CD4-positive, alpha-beta memory T cell (primary cell): ENCODE measurements at regions not wholly inside any gene's neighbourhood (a gene's known extent, or its start where the extent isn't known, plus 50 kb on each side); places are given as distances from the start of the nearest gene placed in this dataset.

ENCODE experiments used
- CTCF ChIA-PET: fragments of 350-600 bp; sonication (Branson Sonifier 250); formaldehyde crosslinking; loops from one replicate; lab custom pipeline; 2021; ENCODE audit warnings: inconsistent platforms; ENCODE audit not compliant: partially characterized antibody; lab: Charles Lee
- POLR2A ChIA-PET: fragments of 350-600 bp; sonication (Branson Sonifier 250); formaldehyde crosslinking; loops from one replicate; lab custom pipeline; 2021; ENCODE audit not compliant: partially characterized antibody; lab: Charles Lee
- DNase-seq, 5 donors: peaks; one replicate each; pipeline versions ENCODE4 v3.0.0 to v3.0.0-alpha.2; 2020 to 2022; ENCODE audit warnings: mixed read lengths in 1 of 5
- H3K27ac ChIP-seq: one replicate; pipeline ENCODE4 v1.7.0; 2013; ENCODE audit warnings: low read depth, low read length
- H3K27me3 ChIP-seq: 2 replicates; pipeline ENCODE4 v1.7.0; 2013; ENCODE audit warnings: mild to moderate bottlenecking, low read length, moderate library complexity; ENCODE audit not compliant: insufficient read depth
- H3K36me3 ChIP-seq: 2 replicates; pipeline ENCODE4 v1.7.0; 2013; ENCODE audit warnings: mild to moderate bottlenecking, low read length, moderate library complexity; ENCODE audit not compliant: insufficient read depth
- H3K4me1 ChIP-seq: 2 replicates; pipeline ENCODE4 v1.7.0; 2013; ENCODE audit warnings: mild to moderate bottlenecking, low read length, moderate library complexity; ENCODE audit not compliant: insufficient read depth
- H3K4me3 ChIP-seq, 2 donors: one replicate each; pipeline ENCODE4 v1.7.0; 2013; ENCODE audit warnings: low read length in 2 of 2, mild to moderate bottlenecking in 1 of 2
- H3K9me3 ChIP-seq, 2 donors: one replicate each; pipeline ENCODE4 v1.7.0; 2013; ENCODE audit warnings: low read length in 2 of 2, control low read depth in 1 of 2; ENCODE audit not compliant: control insufficient read depth in 1 of 2
- H3K27ac Mint-ChIP-seq, 7 donors: one replicate each; pipeline ENCODE4 v1.8.0; 2020 to 2021; ENCODE audit warnings: mixed read lengths in 7 of 7, mild to moderate bottlenecking in 6 of 7, inconsistent platforms in 3 of 7, moderate library complexity in 3 of 7
- H3K27me3 Mint-ChIP-seq, 2 donors: one replicate each; pipeline ENCODE4 v1.8.0; 2020 to 2021; ENCODE audit warnings: mixed read lengths in 2 of 2
- H3K36me3 Mint-ChIP-seq, 2 donors: one replicate each; pipeline ENCODE4 v1.8.0; 2020 to 2021; ENCODE audit warnings: mixed read lengths in 2 of 2, inconsistent platforms in 1 of 2, mild to moderate bottlenecking in 1 of 2
- H3K4me1 Mint-ChIP-seq, 4 donors: one replicate each; pipeline ENCODE4 v1.8.0; 2020 to 2021; ENCODE audit warnings: mixed read lengths in 4 of 4, mild to moderate bottlenecking in 1 of 4
- H3K4me3 Mint-ChIP-seq, 8 donors: one replicate each; pipeline ENCODE4 v1.8.0; 2020 to 2021; ENCODE audit warnings: mixed read lengths in 8 of 8, mild to moderate bottlenecking in 7 of 8, moderate library complexity in 6 of 8, inconsistent platforms in 3 of 8
- H3K9me3 Mint-ChIP-seq, 8 donors: one replicate each; pipeline ENCODE4 v1.8.0; 2020 to 2021; ENCODE audit warnings: mixed read lengths in 8 of 8, mild to moderate bottlenecking in 5 of 8, inconsistent platforms in 3 of 8, moderate library complexity in 1 of 8
- intact Hi-C: fragments of 100-400 bp; cut with micrococcal nuclease; formaldehyde crosslinking; loops from one replicate; pipeline ENCODE4 v1.15.1; 2023

- no peaks in the 10 kb centered on the region for H3K9me3 ChIP-seq
- no peaks in the 10 kb centered on the region for H3K36me3 ChIP-seq
- peak overlapping the region in 1 of 8 donors; percentile 57 for H3K4me3 Mint-ChIP-seq
- peaks cover 0 to 5% (median 2%) of the 10 kb centered on the region in 4 donors for H3K4me1 Mint-ChIP-seq
- H3K27ac Mint-ChIP-seq, result no peak overlapping the region
- peaks cover 0 to 22% (median 11%) of the 10 kb centered on the region in 8 donors for H3K9me3 Mint-ChIP-seq
- no peak for DNase-seq
- H3K4me3 ChIP-seq, result no peak overlapping the region
- no peaks in the 10 kb centered on the region for H3K36me3 Mint-ChIP-seq
- ChIA-PET POLR2A (no interaction called here), CTCF (no interaction called here)
- no peaks in the 10 kb centered on the region for H3K27me3 ChIP-seq
- H3K27ac ChIP-seq, result no peak overlapping the region
- no peaks in the 10 kb centered on the region for H3K4me1 ChIP-seq
- peaks cover 24 to 37% of the 10 kb centered on the region in 2 donors for H3K27me3 Mint-ChIP-seq
- intact Hi-C loops, result no loop called here
Observed at GRCh38 chr16:54373534-54374520, 87.2 kb upstream of the IRX3 start.

GRCh38 chr16:54370278-54371040 lies 83.9 kb upstream of the IRX3 start:
- H3K4me1 ChIP-seq, result no peaks in the 10 kb centered on the region
- no peaks in the 10 kb centered on the region for H3K9me3 ChIP-seq
- H3K4me1 Mint-ChIP-seq, result peaks cover 0 to 5% (median 2%) of the 10 kb centered on the region in 4 donors
- H3K9me3 Mint-ChIP-seq, result peaks cover 0 to 4% (median 1%) of the 10 kb centered on the region in 8 donors
- H3K36me3 Mint-ChIP-seq, result no peaks in the 10 kb centered on the region
- intact Hi-C loops, result no loop called here
- CTCF ChIA-PET, result no interaction called here
- no peak overlapping the region for H3K4me3 Mint-ChIP-seq
- no peaks in the 10 kb centered on the region for H3K36me3 ChIP-seq
- no peak overlapping the region for H3K27ac Mint-ChIP-seq
- no peaks in the 10 kb centered on the region for H3K27me3 ChIP-seq
- POLR2A ChIA-PET, result no interaction called here
- H3K27me3 Mint-ChIP-seq, result peaks cover 21 to 32% of the 10 kb centered on the region in 2 donors
- no peak overlapping the region for H3K27ac ChIP-seq
- no peak overlapping the region for H3K4me3 ChIP-seq
- DNase-seq, result no peak

- Histone ChIP-seq H3K36me3 (no peaks in the 10 kb centered on the region), H3K27me3 (no peaks in the 10 kb centered on the region), H3K27ac (no peak overlapping the region), H3K4me1 (no peaks in the 10 kb centered on the region), H3K4me3 (no peak overlapping the region), H3K9me3 (no peaks in the 10 kb centered on the region)
- H3K4me3 Mint-ChIP-seq, result no peak overlapping the region
- peaks cover 17 to 27% of the 10 kb centered on the region in 2 donors for H3K27me3 Mint-ChIP-seq
- H3K4me1 Mint-ChIP-seq, result peaks cover 0 to 5% (median 2%) of the 10 kb centered on the region in 4 donors
- H3K27ac Mint-ChIP-seq, result no peak overlapping the region
- intact Hi-C loops, result no loop called here
- POLR2A ChIA-PET, result no interaction called here
- DNase-seq, result no peak
- CTCF ChIA-PET, result no interaction called here
- peaks cover 0 to 4% (median 1%) of the 10 kb centered on the region in 8 donors for H3K9me3 Mint-ChIP-seq
- no peaks in the 10 kb centered on the region for H3K36me3 Mint-ChIP-seq
Observed at GRCh38 chr16:54369861-54370260, 83.3 kb upstream of the IRX3 start.

- no peak overlapping the region for H3K27ac ChIP-seq
- peaks cover 0 to 5% (median 0%) of the 10 kb centered on the region in 4 donors for H3K4me1 Mint-ChIP-seq
- no peak overlapping the region for H3K4me3 ChIP-seq
- H3K27ac Mint-ChIP-seq, result no peak overlapping the region
- DNase-seq, result no peak
- H3K4me3 Mint-ChIP-seq, result no peak overlapping the region
- no peaks in the 10 kb centered on the region for H3K4me1 ChIP-seq
- no peaks in the 10 kb centered on the region for H3K9me3 ChIP-seq
- no peaks in the 10 kb centered on the region for H3K36me3 ChIP-seq
- H3K36me3 Mint-ChIP-seq, result no peaks in the 10 kb centered on the region
- no peaks in the 10 kb centered on the region for H3K27me3 ChIP-seq
- peaks cover 0 to 5% (median 0%) of the 10 kb centered on the region in 8 donors for H3K9me3 Mint-ChIP-seq
- H3K27me3 Mint-ChIP-seq, result peaks cover 5 to 24% of the 10 kb centered on the region in 2 donors
- ChIA-PET POLR2A (no interaction called here), CTCF (no interaction called here)
- intact Hi-C loops, result no loop called here
Observed at GRCh38 chr16:54366943-54367342, 80.4 kb upstream of the IRX3 start.

DNA sequence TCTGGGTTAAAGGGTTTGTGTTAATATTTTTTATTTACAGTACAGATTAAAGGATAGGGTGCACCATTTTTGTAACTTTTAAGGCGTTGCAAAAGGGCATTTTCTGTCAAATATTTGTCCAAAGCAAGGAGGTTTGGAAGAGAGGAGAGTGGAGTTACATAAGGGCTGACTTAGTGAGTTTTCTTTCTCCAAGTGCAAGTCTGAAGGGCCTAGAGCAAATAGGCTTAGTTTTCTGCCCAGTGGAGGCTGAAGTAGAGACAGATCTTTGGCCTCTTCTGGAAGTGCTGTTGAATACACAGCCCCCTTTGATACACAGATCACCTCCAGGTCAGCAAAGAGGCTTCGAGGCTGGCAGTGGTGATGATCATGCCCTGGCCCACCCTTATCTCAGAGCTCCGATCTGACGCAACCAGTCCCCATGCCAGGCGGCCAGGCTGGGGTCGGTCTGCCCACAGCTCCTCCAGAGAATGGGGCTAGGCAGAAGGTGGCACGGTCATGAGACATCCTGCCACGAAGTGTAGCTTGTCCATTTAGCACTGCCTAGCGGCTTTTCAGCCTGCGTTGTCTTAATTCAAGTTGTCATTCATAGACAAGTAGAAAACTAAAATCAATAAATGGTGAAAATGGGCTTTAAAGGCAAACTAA lies 79.5 kb upstream of the IRX3 start:
- Mint-ChIP-seq H3K27me3 (peaks cover 9 to 29% of the 10 kb centered on the region in 2 donors), H3K4me1 (peaks cover 0 to 5% (median 0%) of the 10 kb centered on the region in 4 donors), H3K4me3 (no peak overlapping the region), H3K36me3 (no peaks in the 10 kb centered on the region), H3K9me3 (peaks cover 0 to 5% (median 0%) of the 10 kb centered on the region in 8 donors), H3K27ac (no peak overlapping the region)
- no peaks in the 10 kb centered on the region for H3K27me3 ChIP-seq
- no peaks in the 10 kb centered on the region for H3K36me3 ChIP-seq
- ChIA-PET POLR2A (no interaction called here), CTCF (no interaction called here)
- intact Hi-C loops, result no loop called here
- no peak for DNase-seq
- no peaks in the 10 kb centered on the region for H3K9me3 ChIP-seq
- no peaks in the 10 kb centered on the region for H3K4me1 ChIP-seq
- H3K27ac ChIP-seq, result no peak overlapping the region
- no peak overlapping the region for H3K4me3 ChIP-seq

DNA sequence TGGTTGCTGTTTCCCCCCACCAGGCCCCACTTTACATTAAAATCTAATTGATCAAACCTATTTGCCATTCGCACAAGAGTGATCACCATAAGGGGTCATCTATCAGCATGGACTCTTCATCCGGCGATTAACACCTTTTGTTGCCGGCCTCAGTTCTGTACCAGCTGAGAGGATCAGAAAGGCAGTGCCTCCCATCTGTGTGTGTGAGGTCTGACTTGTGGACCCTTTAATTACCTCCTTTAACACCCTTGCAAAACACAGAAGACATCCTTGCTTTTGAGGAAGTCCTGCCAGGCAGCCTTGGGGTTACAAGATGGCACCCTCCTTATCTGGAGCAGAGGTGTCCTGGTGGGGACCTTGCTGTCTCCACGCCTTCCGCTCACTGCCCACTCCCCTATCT lies 77.2 kb upstream of the IRX3 start:
- Histone ChIP-seq H3K4me1 (no peaks in the 10 kb centered on the region), H3K27ac (no peak overlapping the region), H3K27me3 (no peaks in the 10 kb centered on the region), H3K9me3 (no peaks in the 10 kb centered on the region), H3K4me3 (no peak overlapping the region), H3K36me3 (no peaks in the 10 kb centered on the region)
- no peaks in the 10 kb centered on the region for H3K4me1 Mint-ChIP-seq
- no peak overlapping the region for H3K4me3 Mint-ChIP-seq
- POLR2A ChIA-PET, result no interaction called here
- H3K9me3 Mint-ChIP-seq, result peaks cover 0 to 5% (median 0%) of the 10 kb centered on the region in 8 donors
- H3K27ac Mint-ChIP-seq, result no peak overlapping the region
- H3K36me3 Mint-ChIP-seq, result no peaks in the 10 kb centered on the region
- H3K27me3 Mint-ChIP-seq, result peaks cover 14 to 23% of the 10 kb centered on the region in 2 donors
- intact Hi-C loops, result no loop called here
- CTCF ChIA-PET, result no interaction called here
- DNase-seq, result no peak
